HepG2 (cell line): ENCODE measurements at regions not wholly inside any gene's neighbourhood (a gene's known extent, or its start where the extent isn't known, plus 50 kb on each side); places are given as distances from the start of the nearest gene placed in this dataset.

ENCODE experiments used
- ATAC-seq: fragments of 200-7000 bp; cut with Tn5 transposase; 3 replicates; pipeline ENCODE4 v1.9.1; 2020; ENCODE audit warnings: mild to moderate bottlenecking, moderate library complexity
- BruUV-seq: library from RNA; stranded (reverse); fragments of 400-500 nt; replicated peaks from 2 replicates; lab custom pipeline; 2021; lab: Mats Ljungman, UMichigan
- CTCF ChIA-PET: fragments of 300-600 bp; formaldehyde crosslinking; extraction: SDS; loops from one replicate; lab custom pipeline; 2021; ENCODE audit warnings: low total read pairs, inconsistent platforms, low intra/inter-chr PET ratio; lab: Yijun Ruan, JAX
- POLR2A ChIA-PET: fragments of 350-600 bp; sonication (Branson Sonifier 250); formaldehyde crosslinking; loops from one replicate; lab custom pipeline; 2020; ENCODE audit warnings: antibody characterized with exemption, inconsistent platforms; lab: Yijun Ruan, JAX
- DNase-seq: peaks from one replicate; pipeline ENCODE4 v3.0.0-alpha.2; 2015; ENCODE audit warnings: low spot score
- FAIRE-seq: peaks from 3 replicates; lab custom pipeline; 2011; peaks lifted over from hg19 to GRCh38; lab: Jason Lieb, UNC
- H2AFZ ChIP-seq: one replicate; pipeline ENCODE4 v1.6.1; 2011; ENCODE audit warnings: low read length, inconsistent platforms
- H3K27ac ChIP-seq: fragments of 300-600 bp; 3 replicates; pipeline ENCODE4 v1.8.0; 2011; ENCODE audit warnings: mixed run types, mild to moderate bottlenecking, mixed read lengths, low read length, inconsistent platforms; ENCODE audit not compliant: insufficient read depth; ENCODE audit errors: extremely low read length
- H3K27me3 ChIP-seq, 2 experiments: fragments of 200-600 bp in 1 of 2; 2 replicates in 1 of 2; 3 replicates in 1 of 2; pipeline versions ENCODE4 v1.6.0 to v1.8.0; 2011; ENCODE audit warnings: low read length in 2 of 2, mild to moderate bottlenecking in 2 of 2, moderate library complexity in 2 of 2, inconsistent platforms in 1 of 2; ENCODE audit not compliant: insufficient read depth in 2 of 2, control insufficient read depth in 1 of 2
- H3K36me3 ChIP-seq, 2 experiments: fragments of 200-600 bp in 1 of 2; replicated peaks in 1 of 2; 2 replicates in 1 of 2; 3 replicates in 1 of 2; pipeline versions ENCODE4 v1.5.1 to v1.8.0; 2011; ENCODE audit warnings: low read length in 2 of 2, inconsistent platforms in 1 of 2; ENCODE audit not compliant: insufficient read depth in 2 of 2, control insufficient read depth in 1 of 2
- H3K4me1 ChIP-seq: 2 replicates; pipeline ENCODE4 v1.5.1; 2012; ENCODE audit warnings: low read length, inconsistent platforms; ENCODE audit not compliant: insufficient read depth
- H3K4me2 ChIP-seq: 2 replicates; pipeline ENCODE4 v1.6.0; 2011; ENCODE audit warnings: low read depth, low read length, inconsistent platforms
- H3K4me3 ChIP-seq, 3 experiments: fragments of 200-600 bp in 1 of 3; sonication (generic), shearing (Covaris generic) in 1 of 3; replicated peaks in 1 of 3; 2 replicates each; pipeline ENCODE4 v1.5.1; 2011 to 2016; ENCODE audit warnings: low read length in 3 of 3, inconsistent platforms in 2 of 3, low read depth in 2 of 3, mild to moderate bottlenecking in 2 of 3, control low read depth in 1 of 3, mixed read lengths in 1 of 3; ENCODE audit not compliant: insufficient read depth in 1 of 3
- H3K79me2 ChIP-seq: one replicate; pipeline ENCODE4 v1.6.1; 2011; ENCODE audit warnings: low read length, inconsistent platforms; ENCODE audit not compliant: insufficient read depth
- H3K9ac ChIP-seq: 2 replicates; pipeline ENCODE4 v1.6.0; 2011; ENCODE audit warnings: mild to moderate bottlenecking, low read depth, low read length, inconsistent platforms; ENCODE audit not compliant: insufficient read depth
- H3K9me3 ChIP-seq: 2 replicates; pipeline ENCODE4 v1.5.1; 2012; ENCODE audit warnings: mild to moderate bottlenecking, low read length
- H4K20me1 ChIP-seq: 2 replicates; pipeline ENCODE4 v1.6.0; 2011; ENCODE audit warnings: inconsistent platforms, mild to moderate bottlenecking, low read length, moderate library complexity; ENCODE audit not compliant: insufficient read depth
- AFF4 ChIP-seq: sonication (generic); formaldehyde crosslinking; IDR thresholded peaks from 2 replicates; pipeline ENCODE4 v1.4.0; 2020; ENCODE audit warnings: missing genetic modification reagents
- CBX5 ChIP-seq: sonication (generic); formaldehyde crosslinking; IDR thresholded peaks from 2 replicates; pipeline ENCODE4 v1.4.0; 2020; ENCODE audit warnings: missing genetic modification reagents, borderline replicate concordance
- CEBPG ChIP-seq: IDR thresholded peaks from 2 replicates; pipeline ENCODE4 v1.6.1; 2016
- FLYWCH1 ChIP-seq: sonication (generic); formaldehyde crosslinking; IDR thresholded peaks from 2 replicates; pipeline ENCODE4 v1.8.1; 2023; ENCODE audit warnings: mild to moderate bottlenecking, missing genetic modification reagents
- KAT2B ChIP-seq: fragments of 150-350 bp; IDR thresholded peaks from 2 replicates; pipeline ENCODE4 v1.6.1; 2014; ENCODE audit warnings: low read depth, low read length, borderline replicate concordance
- MED1 ChIP-seq: sonication (generic); formaldehyde crosslinking; IDR thresholded peaks from 2 replicates; pipeline ENCODE4 v1.4.0; 2020; ENCODE audit warnings: missing genetic modification reagents
- RFXANK ChIP-seq: IDR thresholded peaks from 2 replicates; pipeline ENCODE4 v1.6.1; 2016
- SAFB2 ChIP-seq: sonication (generic); formaldehyde crosslinking; IDR thresholded peaks from 2 replicates; pipeline ENCODE4 v1.5.1; 2020; ENCODE audit warnings: missing genetic modification reagents, low read depth, mild to moderate bottlenecking, borderline replicate concordance
- SMAD3 ChIP-seq: sonication (generic); formaldehyde crosslinking; IDR thresholded peaks from 2 replicates; pipeline ENCODE4 v1.4.0; 2020; ENCODE audit warnings: missing genetic modification reagents
- SRY ChIP-seq: sonication (generic); formaldehyde crosslinking; IDR thresholded peaks from 2 replicates; pipeline ENCODE4 v1.8.0; 2022; ENCODE audit warnings: mild to moderate bottlenecking, missing genetic modification reagents
- SSRP1 ChIP-seq: IDR thresholded peaks from 2 replicates; pipeline ENCODE4 v1.6.1; 2016; ENCODE audit warnings: control low read depth
- YY1 ChIP-seq: IDR thresholded peaks from 2 replicates; pipeline ENCODE4 v1.6.1; 2011; ENCODE audit warnings: low read length, low read depth, moderate library complexity, mild to moderate bottlenecking; ENCODE audit not compliant: insufficient read depth, insufficient replicate concordance
- ZBTB14 ChIP-seq: sonication (generic); formaldehyde crosslinking; IDR thresholded peaks from 2 replicates; pipeline ENCODE4 v1.4.0; 2020; ENCODE audit warnings: missing genetic modification reagents
- ZNF3 ChIP-seq: IDR thresholded peaks from 2 replicates; pipeline ENCODE4 v1.7.0; 2017; ENCODE audit warnings: inconsistent platforms
- ZNF570 ChIP-seq: sonication (generic); formaldehyde crosslinking; IDR thresholded peaks from 2 replicates; pipeline ENCODE4 v1.4.0; 2020; ENCODE audit warnings: mild to moderate bottlenecking, missing genetic modification reagents, borderline replicate concordance
- ZNF710 ChIP-seq: sonication (generic); formaldehyde crosslinking; IDR thresholded peaks from 2 replicates; pipeline ENCODE4 v1.5.0; 2020; ENCODE audit warnings: mild to moderate bottlenecking, missing genetic modification reagents, borderline replicate concordance
- WGBS: methylation state at CpG from one replicate; pipeline ENCODE4 v1.1.6; 2017; ENCODE audit warnings: low lambda C conversion rate; 5-methylcytosine and 5-hydroxymethylcytosine counted together
- in situ Hi-C: cut with HindIII; loops from 2 replicates; pipeline ENCODE4 v1.10.0; 2017; ENCODE audit warnings: low pct_unique_long_range_greater_than_20kb; ENCODE audit not compliant: extremely low pct_ligation_motif_present
- intact Hi-C: fragments of 100-400 bp; cut with micrococcal nuclease; formaldehyde crosslinking; loops from one replicate; pipeline ENCODE4 v1.10.0; 2022; ENCODE audit not compliant: unreplicated experiment
- TF ChIP-seq, protein P1 (sequence below): sonication (generic); formaldehyde crosslinking; IDR thresholded peaks from 2 replicates; pipeline ENCODE4 v1.8.0; 2022; ENCODE audit warnings: mild to moderate bottlenecking, missing genetic modification reagents, borderline replicate concordance

GRCh38 chr12:111055181-111055880 lies 135.0 kb upstream of the MYL2 start:
- no peaks in the 10 kb centered on the region for H4K20me1 ChIP-seq
- H2AFZ ChIP-seq: no peak overlapping the region
- ChIA-PET POLR2A (no interaction called here), CTCF (no interaction called here)
- H3K27ac ChIP-seq: no peak overlapping the region
- H3K4me1 ChIP-seq: peaks cover 13% of the 10 kb centered on the region
- FAIRE-seq: no peak
- intact Hi-C loops (no loop called here), in situ Hi-C loops (no loop called here)
- no peak overlapping the region for H3K4me2 ChIP-seq
- H3K9me3 ChIP-seq: no peaks in the 10 kb centered on the region
- 51% methylated on average over 14 of the region's 17 CpGs for WGBS
- DNase-seq: no peak
- H3K4me3 ChIP-seq: no peak overlapping the region
- no TSS peak for BruUV-seq
- no peaks in the 10 kb centered on the region for H3K27me3 ChIP-seq
- ATAC-seq: no peak
- no peaks in the 10 kb centered on the region for H3K36me3 ChIP-seq
- H3K9ac ChIP-seq: no peak overlapping the region
- H3K79me2 ChIP-seq: no peaks in the 10 kb centered on the region
- no peak for TF ChIP-seq YY1
- no peak for TF ChIP-seq SRY (CRISPR knock-in tag)
- TF ChIP-seq RFXANK (CRISPR knock-in tag): no peak
- no peak for TF ChIP-seq CEBPG (CRISPR knock-in tag)
- TF ChIP-seq SAFB2 (CRISPR knock-in tag): no peak
- no peak for TF ChIP-seq ZNF3 (CRISPR knock-in tag)
- no peak for TF ChIP-seq KAT2B
- TF ChIP-seq FLYWCH1 (CRISPR knock-in tag): no peak
- TF ChIP-seq ZNF710 (CRISPR knock-in tag): no peak
- no peak for TF ChIP-seq AFF4 (CRISPR knock-in tag)
- no peak for TF ChIP-seq CBX5 (CRISPR knock-in tag)
- no peak for TF ChIP-seq MED1
- no peak for TF ChIP-seq ZNF570
- TF ChIP-seq, protein P1, sequence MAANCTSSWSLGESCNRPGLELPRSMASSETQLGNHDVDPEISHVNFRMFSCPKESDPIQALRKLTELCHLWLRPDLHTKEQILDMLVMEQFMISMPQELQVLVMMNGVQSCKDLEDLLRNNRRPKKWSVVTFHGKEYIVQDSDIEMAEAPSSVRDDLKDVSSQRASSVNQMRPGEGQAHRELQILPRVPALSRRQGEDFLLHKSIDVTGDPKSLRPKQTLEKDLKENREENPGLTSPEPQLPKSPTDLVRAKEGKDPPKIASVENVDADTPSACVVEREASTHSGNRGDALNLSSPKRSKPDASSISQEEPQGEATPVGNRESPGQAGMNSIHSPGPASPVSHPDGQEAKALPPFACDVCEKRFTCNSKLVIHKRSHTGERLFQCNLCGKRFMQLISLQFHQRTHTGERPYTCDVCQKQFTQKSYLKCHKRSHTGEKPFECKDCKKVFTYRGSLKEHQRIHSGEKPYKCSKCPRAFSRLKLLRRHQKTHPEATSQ (CRISPR knock-in tag): no peak
- no peak for TF ChIP-seq ZBTB14
- no peak for TF ChIP-seq SSRP1
- no peak for TF ChIP-seq SMAD3 (CRISPR knock-in tag)
